SKM-1 (cell line): ENCODE measurements at regions not wholly inside any gene's neighbourhood (a gene's known extent, or its start where the extent isn't known, plus 50 kb on each side); places are given as distances from the start of the nearest gene placed in this dataset.

Source experiments
- DNase-seq: peaks from one replicate; lab custom pipeline; 2025; ENCODE audit not compliant: unreplicated experiment; lab: John Stamatoyannopoulos, UW

GRCh38 chr2:180177534-180177933 is 170.4 kb upstream of the CWC22 start:
- no peak for DNase-seq

GRCh38 chr2:180175736-180176135 is 168.6 kb upstream of the CWC22 start:
- no peak for DNase-seq

- DNase-seq: no peak
These were observed 167.5 kb upstream of the CWC22 start for GRCh38 chr2:180174580-180174979.

DNA sequence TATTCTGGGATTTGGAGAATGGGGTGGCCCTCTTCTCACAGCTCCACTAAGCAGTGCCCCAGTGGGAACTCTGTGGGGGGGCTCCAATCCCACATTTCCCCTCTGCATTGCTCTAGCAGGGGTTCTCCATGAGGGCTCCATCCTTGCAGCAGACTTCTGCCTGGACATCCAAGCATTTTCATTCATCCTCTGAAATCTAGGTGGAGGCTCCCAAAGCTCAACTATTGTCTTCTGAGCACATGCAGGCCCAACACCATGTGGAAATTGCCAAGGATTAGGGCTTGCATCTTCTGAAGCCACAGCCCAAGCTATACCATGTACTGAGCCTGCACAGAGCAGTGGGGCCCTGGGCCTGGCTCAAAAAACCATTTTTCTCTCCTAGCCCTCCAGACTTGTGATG is 162.4 kb upstream of the CWC22 start:
- no peak for DNase-seq

DNA sequence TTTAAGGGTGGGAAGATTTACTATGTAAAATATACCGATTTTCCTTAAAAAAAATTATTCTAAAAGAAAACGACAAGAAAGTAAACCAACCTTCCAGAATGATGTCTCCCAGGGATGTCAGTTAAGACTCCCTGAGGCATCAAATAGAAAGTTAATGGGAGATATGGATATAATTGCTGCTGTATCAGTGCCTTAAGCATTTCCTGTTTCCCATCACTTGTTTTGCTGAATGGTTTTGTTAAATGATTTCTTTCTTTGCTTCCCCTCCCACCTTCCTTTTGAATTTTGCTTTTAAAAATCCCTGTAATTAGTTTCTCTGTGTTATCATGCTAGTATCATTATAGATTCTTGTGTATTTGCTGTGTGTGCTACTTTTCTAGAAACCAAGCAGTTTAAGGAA is 154.3 kb upstream of the CWC22 start:
- DNase-seq: no peak

DNA sequence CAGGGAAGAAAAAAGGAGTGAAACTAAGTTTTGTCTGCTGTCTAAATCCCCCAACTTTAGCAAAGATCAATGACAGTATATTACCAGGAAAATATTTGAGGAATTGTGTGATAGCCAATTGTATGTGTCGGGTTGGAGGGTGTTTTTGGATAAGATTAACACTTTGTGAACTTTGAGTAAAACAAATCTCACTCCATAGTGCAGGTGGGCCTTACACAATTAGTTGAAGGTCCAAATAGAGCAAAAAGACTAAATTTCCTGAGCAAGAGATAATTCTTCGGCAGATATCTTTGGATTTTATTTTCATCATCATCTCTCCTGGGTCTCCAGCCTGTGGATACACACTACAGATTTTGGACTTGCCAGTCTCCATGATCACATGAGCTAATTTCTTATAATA is 152.8 kb upstream of the CWC22 start:
- DNase-seq: no peak

DNA sequence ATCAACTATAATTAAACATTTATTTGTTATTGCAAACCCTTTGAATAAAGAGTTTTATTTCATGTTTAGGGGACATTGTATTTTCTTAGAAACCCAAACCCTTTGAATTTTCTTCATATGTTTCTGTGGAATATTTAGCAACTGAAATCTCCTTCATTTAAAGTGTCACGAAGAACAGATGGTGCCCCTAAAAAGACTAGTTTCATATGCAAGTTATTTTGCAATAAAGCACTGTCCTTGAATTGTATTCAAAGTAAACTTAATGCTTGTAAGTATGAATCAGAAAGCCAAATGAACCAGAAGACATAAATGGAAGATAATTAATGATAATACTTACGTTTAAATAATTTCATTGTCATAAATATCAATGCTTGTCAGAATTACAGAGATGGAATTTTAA is 151.9 kb upstream of the CWC22 start:
- no peak for DNase-seq

- no peak for DNase-seq
These were observed 149.6 kb upstream of the CWC22 start for GRCh38 chr2:180156651-180157050.

DNA sequence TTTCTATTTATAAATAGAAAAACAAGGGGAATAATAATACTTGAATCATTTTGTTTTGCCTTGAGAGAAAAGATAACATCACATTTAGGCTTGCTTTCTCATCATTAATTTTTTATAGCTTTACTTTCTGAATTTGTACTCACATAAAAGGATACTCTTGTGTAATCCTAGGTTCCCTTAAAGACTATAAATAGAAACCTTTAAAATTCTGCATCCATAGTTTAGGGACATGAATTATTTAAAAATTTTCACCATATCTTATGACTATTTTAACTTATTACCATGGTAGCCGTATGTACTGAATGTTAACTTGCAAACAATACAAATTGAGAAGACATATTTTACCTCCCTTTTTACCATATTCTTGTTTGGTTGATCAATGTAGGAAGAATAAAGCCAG is 143.5 kb upstream of the CWC22 start:
- no peak for DNase-seq

GRCh38 chr2:180146541-180146940 is 139.4 kb upstream of the CWC22 start:
- no peak for DNase-seq

DNA sequence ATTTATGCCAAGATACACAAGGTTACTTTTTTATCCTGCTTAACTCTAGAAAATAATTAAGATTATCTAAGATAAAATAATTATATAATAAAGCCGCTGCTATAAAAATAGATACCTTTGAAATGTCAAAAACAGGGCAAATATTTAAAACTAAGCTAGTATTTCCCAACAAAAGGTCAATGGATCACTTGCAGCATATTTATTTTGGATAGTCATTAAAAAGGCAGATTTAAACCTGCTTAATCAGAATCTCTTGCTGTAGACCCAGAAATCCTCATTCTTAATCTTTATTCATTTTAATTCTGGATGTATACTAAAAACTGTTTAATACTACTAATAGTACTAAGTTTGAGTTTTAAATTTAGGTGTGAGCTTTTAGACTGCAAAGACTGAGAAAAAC is 139.0 kb upstream of the CWC22 start:
- DNase-seq: no peak

DNA sequence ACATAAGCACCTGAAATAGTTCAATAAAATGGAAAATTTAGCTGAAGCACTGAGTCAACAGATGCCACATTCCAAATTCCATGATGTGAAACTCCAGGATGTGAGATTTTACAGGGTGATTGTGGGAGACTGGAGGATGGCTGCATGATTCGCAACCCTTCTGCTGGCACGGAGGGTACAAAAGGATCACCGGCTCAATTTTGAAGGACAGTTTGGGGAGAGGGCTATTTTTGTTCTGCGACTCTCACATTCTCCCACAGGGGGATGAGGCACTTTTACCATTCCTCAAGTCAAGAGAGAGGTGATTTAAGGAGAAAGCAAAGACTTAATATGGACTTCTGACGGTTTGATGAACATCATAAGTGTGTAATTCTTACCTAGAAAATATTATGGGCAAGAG is 138.1 kb upstream of the CWC22 start:
- no peak for DNase-seq

- no peak for DNase-seq
These were observed 137.3 kb upstream of the CWC22 start for GRCh38 chr2:180144338-180144813.

DNA sequence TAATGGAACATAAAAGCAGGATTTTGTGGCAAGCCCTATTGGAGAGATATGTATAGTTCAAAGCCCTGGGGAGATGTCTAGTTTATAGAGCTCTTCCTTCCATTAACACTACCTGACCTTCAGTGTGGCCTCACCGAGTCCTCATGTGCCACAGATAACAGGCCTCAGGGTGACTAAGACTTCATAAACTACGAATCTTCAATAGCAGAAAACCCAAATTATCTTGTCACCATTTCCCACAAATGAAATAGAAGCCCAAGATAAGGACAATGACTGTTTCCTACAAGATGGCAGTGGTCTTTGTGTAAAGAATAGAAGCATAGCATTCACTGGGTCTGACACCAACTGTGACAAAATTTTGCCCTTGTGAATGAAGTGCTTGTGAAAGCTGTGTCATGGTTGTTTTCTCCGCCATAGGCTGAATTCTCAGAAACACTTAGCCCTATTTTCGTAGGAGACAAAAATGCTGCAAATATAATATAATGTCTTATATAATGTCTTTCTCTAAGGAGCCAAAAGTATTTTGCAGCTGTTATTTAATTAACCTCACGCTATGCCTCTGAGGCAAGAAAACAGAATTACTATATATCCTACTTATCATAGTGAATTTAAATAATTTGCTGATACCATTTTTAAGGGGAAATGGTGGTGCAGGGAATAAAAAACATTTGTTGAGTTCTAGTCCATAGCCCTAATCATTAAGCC is 136.7 kb upstream of the CWC22 start:
- DNase-seq: no peak

GRCh38 chr2:180141600-180141999 is 134.5 kb upstream of the CWC22 start:
- no peak for DNase-seq

DNA sequence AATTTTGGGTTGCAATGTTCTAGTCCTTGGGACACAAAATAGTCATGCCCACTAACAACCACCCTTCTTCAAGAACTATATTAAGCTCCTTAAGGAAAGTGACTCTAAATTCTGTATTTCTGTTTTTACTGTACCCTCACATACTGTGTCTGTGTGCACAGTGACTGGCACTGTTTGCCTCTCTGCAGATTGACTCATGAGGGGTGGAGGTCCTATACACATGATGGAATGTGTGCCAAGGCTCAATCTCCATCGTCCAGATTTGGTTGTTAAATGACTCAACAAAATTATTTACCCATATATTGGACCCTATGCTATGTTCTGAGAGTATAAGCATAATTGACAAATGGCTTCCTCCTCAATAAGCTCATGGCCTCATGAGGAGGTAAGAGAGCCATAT is 126.6 kb upstream of the CWC22 start:
- DNase-seq: no peak

DNA sequence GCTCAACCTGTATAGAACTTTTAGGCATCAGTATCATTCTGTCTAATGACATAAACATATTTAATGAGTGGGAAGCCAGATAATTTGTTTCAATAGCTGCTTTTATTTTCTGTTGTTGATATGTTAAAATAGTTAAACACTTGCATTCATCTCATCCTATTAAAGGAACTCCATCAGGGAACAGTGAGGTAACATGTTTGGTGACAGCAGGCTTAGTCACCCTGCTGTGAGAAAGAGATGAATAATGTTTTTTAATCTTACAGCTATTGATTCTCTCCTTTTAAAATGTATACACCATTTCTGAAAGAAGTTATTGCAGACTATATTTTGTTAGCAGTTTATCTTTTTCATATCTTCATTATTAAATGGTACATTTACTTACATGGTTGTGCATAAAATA is 123.3 kb upstream of the CWC22 start:
- no peak for DNase-seq

DNA sequence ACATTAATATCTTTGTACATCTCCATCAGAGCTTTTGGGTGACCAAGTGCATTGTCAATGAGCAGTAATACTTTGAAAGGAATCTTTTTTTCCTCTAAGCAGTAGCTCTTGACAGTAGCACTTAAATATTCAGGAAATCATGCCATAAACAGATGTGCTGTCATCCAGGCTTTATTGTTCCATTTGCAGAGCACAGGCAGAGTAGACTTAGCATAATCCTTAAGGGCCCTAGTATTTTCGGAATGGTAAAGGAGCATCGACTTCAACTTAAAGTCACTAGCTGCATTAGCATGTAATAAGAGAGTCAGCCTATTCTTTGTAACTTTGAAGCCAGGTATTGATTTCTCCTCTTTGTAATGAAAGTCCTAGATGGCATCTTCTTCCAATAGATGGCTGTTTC is 121.8 kb upstream of the CWC22 start:
- DNase-seq: no peak

DNA sequence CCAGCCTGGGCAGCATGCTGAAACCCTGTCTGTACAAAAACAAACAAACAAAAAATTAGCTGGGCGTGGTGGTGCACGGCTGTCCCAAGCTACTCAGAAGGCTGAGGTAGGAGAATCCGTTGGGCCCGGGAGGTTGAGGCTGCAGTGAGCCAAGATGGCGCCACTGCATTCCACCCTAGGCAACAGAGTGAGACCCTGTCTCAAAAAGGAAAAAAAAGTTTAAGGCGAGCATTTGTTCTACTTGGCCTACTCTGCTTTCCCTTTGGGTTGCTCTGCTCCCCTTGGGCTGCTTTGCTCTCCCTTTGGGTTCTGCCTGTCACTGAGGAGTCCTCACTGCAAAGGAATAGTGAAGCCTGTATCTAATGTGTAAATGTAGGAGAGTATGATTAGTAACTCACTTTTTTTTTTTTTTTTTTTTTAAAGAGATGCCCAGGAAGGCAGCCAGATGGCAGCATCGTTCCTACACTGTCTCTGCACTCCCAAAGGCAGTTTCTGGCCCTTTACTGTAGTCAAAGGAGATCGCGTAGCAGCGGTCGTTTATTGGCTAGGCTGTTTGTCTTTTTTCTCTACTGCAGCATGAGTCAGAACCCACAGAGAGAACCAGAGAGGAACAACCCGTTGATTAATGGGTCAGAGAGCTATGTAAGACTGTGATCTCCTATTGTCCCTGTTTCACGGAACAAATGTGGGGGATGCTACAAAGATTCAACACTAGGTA is 118.3 kb upstream of the CWC22 start:
- peak; percentile 22 for DNase-seq

- DNase-seq: peak; percentile 23
These were observed 117.4 kb upstream of the CWC22 start for GRCh38 chr2:180124273-180125139.

DNA sequence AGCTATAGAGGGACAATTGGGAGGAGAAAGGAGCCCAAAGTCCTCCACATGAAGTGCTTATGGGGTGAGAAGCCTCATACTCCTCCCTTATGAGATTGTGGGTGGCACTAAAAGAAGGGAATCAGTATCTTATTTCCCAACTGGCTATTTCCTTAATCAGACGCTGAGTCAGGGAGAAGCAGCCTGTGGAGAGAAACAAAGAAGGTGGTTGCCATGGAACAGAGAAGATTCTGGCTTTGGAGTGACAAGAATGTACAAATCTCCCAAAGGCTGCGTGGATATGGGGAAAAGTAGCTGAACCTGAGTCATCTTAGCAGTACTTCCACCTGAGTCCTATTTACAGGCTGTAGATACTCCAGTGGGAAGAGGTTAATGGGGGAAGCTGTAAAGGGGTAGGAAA is 115.8 kb upstream of the CWC22 start:
- no peak for DNase-seq

DNA sequence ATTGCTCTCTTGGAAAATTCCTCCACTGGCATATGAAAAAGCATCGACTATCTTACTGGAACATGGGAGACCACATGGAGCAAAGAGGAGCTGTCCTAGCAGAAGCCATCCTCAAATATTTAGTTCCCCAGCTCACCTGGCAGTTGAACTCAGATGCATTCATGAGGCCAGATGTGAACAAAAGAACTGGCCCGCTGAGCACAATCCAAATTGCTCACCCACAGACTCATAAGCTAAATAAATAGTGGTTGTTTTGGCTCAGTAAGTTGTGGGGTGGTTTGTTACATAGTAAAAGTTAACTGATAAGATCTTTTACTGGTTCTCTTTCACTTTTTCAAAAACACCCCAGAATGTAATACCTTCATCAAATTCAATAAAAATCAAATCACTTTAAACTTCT is 108.6 kb upstream of the CWC22 start:
- DNase-seq: no peak
